Hepatocyte (in vitro differentiated cells): ENCODE measurements at regions not wholly inside any gene's neighbourhood (a gene's known extent, or its start where the extent isn't known, plus 50 kb on each side); places are given as distances from the start of the nearest gene placed in this dataset.

ENCODE experiments used
- CTCF ChIP-seq: fragments of 200-600 bp; sonication (generic); IDR thresholded peaks from 2 replicates; pipeline ENCODE4 v1.5.1; 2016; ENCODE audit warnings: antibody characterized with exemption, mild to moderate bottlenecking; ENCODE audit not compliant: poor library complexity
- EZH2 ChIP-seq: fragments of 200-600 bp; sonication (generic); IDR thresholded peaks from 2 replicates; pipeline ENCODE4 v1.6.1; 2016; ENCODE audit warnings: antibody characterized with exemption, mild to moderate bottlenecking, borderline replicate concordance
- EZH2phosphoT487 ChIP-seq: fragments of 200-600 bp; sonication (generic); IDR thresholded peaks from one replicate; pipeline ENCODE4 v1.6.1; 2018; ENCODE audit warnings: antibody characterized with exemption, mild to moderate bottlenecking, low read depth, moderate library complexity; ENCODE audit not compliant: unreplicated experiment, severe bottlenecking

DNA sequence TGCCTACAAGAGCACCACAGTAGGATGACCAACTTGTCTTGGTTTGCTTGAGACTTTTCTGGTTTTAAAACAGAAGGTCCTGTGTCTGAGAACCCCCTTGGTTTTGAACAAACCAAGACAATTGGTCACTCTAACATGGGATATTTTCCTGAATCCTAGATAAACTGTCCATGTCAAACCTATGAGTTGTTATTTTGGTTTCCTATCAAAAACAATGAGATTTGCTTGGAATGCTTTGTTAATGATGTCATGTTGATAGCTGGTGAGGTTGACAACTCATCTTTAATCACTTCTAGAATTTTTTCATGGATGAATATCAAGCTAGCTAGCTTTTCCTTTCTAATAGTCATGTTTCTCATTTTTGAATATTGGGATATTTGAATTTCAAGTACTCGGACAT lies 518.3 kb upstream of the ARX start:
- TF ChIP-seq CTCF (no peak), EZH2 (no peak), EZH2phosphoT487 (no peak)
